ENCODE measurements at regions not wholly inside any gene's neighbourhood (a gene's known extent, or its start where the extent isn't known, plus 50 kb on each side); places are given as distances from the start of the nearest gene placed in this dataset.

DNA sequence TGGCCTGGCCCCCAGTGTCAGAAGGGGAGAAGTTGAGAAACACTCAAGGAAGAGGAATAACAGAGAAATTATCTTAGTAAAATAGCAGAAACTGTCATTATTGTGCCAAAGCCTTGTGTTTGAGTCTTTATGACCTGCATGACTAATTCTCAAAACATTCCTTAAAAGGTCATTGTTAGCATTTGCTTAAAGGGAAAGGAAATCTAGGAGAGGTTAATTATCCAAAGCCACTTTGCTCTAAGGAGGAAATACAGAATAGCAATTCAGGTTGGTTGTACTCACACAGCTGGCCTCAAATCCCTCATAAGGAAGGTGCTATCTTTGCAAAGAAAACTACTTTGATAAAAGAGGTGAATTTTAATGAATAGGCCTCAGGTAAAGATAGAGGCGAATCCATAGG, 516.7 kb downstream of the CBLN4 start:
- TF ChIP-seq, protein P1, sequence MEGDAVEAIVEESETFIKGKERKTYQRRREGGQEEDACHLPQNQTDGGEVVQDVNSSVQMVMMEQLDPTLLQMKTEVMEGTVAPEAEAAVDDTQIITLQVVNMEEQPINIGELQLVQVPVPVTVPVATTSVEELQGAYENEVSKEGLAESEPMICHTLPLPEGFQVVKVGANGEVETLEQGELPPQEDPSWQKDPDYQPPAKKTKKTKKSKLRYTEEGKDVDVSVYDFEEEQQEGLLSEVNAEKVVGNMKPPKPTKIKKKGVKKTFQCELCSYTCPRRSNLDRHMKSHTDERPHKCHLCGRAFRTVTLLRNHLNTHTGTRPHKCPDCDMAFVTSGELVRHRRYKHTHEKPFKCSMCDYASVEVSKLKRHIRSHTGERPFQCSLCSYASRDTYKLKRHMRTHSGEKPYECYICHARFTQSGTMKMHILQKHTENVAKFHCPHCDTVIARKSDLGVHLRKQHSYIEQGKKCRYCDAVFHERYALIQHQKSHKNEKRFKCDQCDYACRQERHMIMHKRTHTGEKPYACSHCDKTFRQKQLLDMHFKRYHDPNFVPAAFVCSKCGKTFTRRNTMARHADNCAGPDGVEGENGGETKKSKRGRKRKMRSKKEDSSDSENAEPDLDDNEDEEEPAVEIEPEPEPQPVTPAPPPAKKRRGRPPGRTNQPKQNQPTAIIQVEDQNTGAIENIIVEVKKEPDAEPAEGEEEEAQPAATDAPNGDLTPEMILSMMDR (IDR thresholded peaks at IDR 0.05), result no peak
- TF ChIP-seq ZFX (IDR thresholded peaks at IDR 0.05; ENCODE audit: borderline replicate concordance), result no peak
